B cell (primary cell): ENCODE measurements at regions not wholly inside any gene's neighbourhood (a gene's known extent, or its start where the extent isn't known, plus 50 kb on each side); places are given as distances from the start of the nearest gene placed in this dataset.

Experiments used
- ATAC-seq: fragments of 200-7000 bp; cut with Tn5 transposase; one replicate; pipeline ENCODE4 v1.10.0; 2021; ENCODE audit warnings: low read depth, mild to moderate bottlenecking, moderate number of reproducible peaks, moderate library complexity
- CTCF ChIA-PET: fragments of 350-600 bp; sonication (Branson Sonifier 250); formaldehyde crosslinking; loops from one replicate; lab custom pipeline; 2021; ENCODE audit warnings: antibody characterized with exemption, inconsistent platforms; lab: Charles Lee
- POLR2A ChIA-PET: fragments of 350-600 bp; sonication (Branson Sonifier 250); formaldehyde crosslinking; loops from one replicate; lab custom pipeline; 2021; ENCODE audit warnings: antibody characterized with exemption; lab: Charles Lee
- DNase-seq: peaks from one replicate; pipeline ENCODE4 v3.0.0; 2013
- H2AFZ ChIP-seq: 2 replicates; pipeline ENCODE4 v1.6.1; 2012; ENCODE audit warnings: mild to moderate bottlenecking, low read depth, low read length; ENCODE audit not compliant: insufficient read depth, poor library complexity, severe bottlenecking
- H3K27ac ChIP-seq, 2 donors: 1 replicate in 1 of 2; 2 replicates in 1 of 2; pipeline ENCODE4 v1.5.1; 2012 to 2013; ENCODE audit warnings: low read length in 2 of 2, mild to moderate bottlenecking in 2 of 2, moderate library complexity in 1 of 2
- H3K27me3 ChIP-seq, 4 experiments: fragments of 200-600 bp in 1 of 4; sonication (generic) in 1 of 4; replicated peaks in 1 of 4; 1 replicate in 2 of 4; 2 replicates in 2 of 4; pipeline versions ENCODE4 v1.6.1 to v1.7.0; 2013 to 2016; ENCODE audit warnings: low read length in 3 of 4, mild to moderate bottlenecking in 2 of 4, mixed read lengths in 1 of 4, moderate library complexity in 1 of 4; ENCODE audit not compliant: insufficient read depth in 4 of 4, control insufficient read depth in 3 of 4; ENCODE audit errors: control extremely low read depth in 1 of 4
- H3K36me3 ChIP-seq, 2 experiments: replicated peaks in 1 of 2; 1 replicate in 1 of 2; 2 replicates in 1 of 2; pipeline versions ENCODE4 v1.6.1 to v1.7.1; 2013; ENCODE audit warnings: low read length in 1 of 2; ENCODE audit not compliant: insufficient read depth in 2 of 2, control insufficient read depth in 1 of 2; ENCODE audit errors: control extremely low read depth in 1 of 2, extremely low read depth in 1 of 2
- H3K4me1 ChIP-seq, 2 donors: fragments of 200-600 bp in 1 of 2; sonication (generic) in 1 of 2; 1 replicate in 1 of 2; 2 replicates in 1 of 2; pipeline versions ENCODE4 v1.5.1 to v1.6.1; 2013 to 2017; ENCODE audit warnings: low read length in 2 of 2; ENCODE audit not compliant: control insufficient read depth in 2 of 2, insufficient read depth in 2 of 2
- H3K4me2 ChIP-seq: replicated peaks from 2 replicates; pipeline ENCODE3; 2012; ENCODE audit warnings: mild to moderate bottlenecking, low read depth, low read length; ENCODE audit not compliant: poor library complexity, severe bottlenecking
- H3K4me3 ChIP-seq, 5 experiments: fragments of 200-600 bp in 1 of 5; sonication (generic) in 1 of 5; 1 replicate in 3 of 5; 2 replicates in 2 of 5; pipeline versions ENCODE4 v1.5.1 to v1.7.0; 2011 to 2016; ENCODE audit warnings: low read length in 4 of 5, mild to moderate bottlenecking in 4 of 5, low read depth in 2 of 5, control low read depth in 1 of 5, moderate library complexity in 1 of 5; ENCODE audit not compliant: insufficient read depth in 1 of 5; ENCODE audit errors: control extremely low read depth in 1 of 5, extremely low read depth in 1 of 5
- H3K79me2 ChIP-seq: fragments of 200-600 bp; sonication (generic); one replicate; pipeline ENCODE4 v1.6.0; 2016; ENCODE audit warnings: low read length; ENCODE audit not compliant: control insufficient read depth, insufficient read depth
- H3K9ac ChIP-seq: fragments of 200-600 bp; sonication (generic); 2 replicates; pipeline ENCODE4 v1.6.1; 2017; ENCODE audit warnings: mild to moderate bottlenecking, low read length, moderate library complexity
- H3K9me3 ChIP-seq, 3 donors: one replicate each; pipeline versions ENCODE4 v1.6.1 to v1.7.1; 2013; ENCODE audit warnings: low read length in 2 of 3; ENCODE audit not compliant: control insufficient read depth in 2 of 3, insufficient read depth in 1 of 3; ENCODE audit errors: control extremely low read depth in 1 of 3
- H4K20me1 ChIP-seq: 2 replicates; pipeline ENCODE4 v1.6.0; 2012; ENCODE audit warnings: mild to moderate bottlenecking, low read length; ENCODE audit not compliant: insufficient read depth, control insufficient read depth, poor library complexity, severe bottlenecking
- H3K27ac Mint-ChIP-seq: one replicate; pipeline ENCODE4 v1.8.0; 2021; ENCODE audit warnings: mixed read lengths
- H3K27me3 Mint-ChIP-seq: one replicate; pipeline ENCODE4 v1.8.0; 2021; ENCODE audit warnings: mixed read lengths
- H3K4me1 Mint-ChIP-seq: one replicate; pipeline ENCODE4 v1.8.0; 2021; ENCODE audit warnings: mixed read lengths
- H3K4me3 Mint-ChIP-seq: one replicate; pipeline ENCODE4 v1.8.0; 2021; ENCODE audit warnings: mixed read lengths
- H3K9me3 Mint-ChIP-seq: one replicate; pipeline ENCODE4 v1.8.0; 2022; ENCODE audit warnings: mixed read lengths; ENCODE audit not compliant: insufficient read depth
- CTCF ChIP-seq: fragments of 200-600 bp; IDR thresholded peaks from one replicate; pipeline ENCODE4 v1.8.0; 2022; ENCODE audit warnings: antibody characterized with exemption, mild to moderate bottlenecking
- EZH2 ChIP-seq: IDR thresholded peaks from 2 replicates; pipeline ENCODE4 v1.6.1; 2012; ENCODE audit warnings: borderline replicate concordance, low read depth, mild to moderate bottlenecking, moderate library complexity, low read length; ENCODE audit not compliant: insufficient read depth, poor library complexity, severe bottlenecking
- WGBS: methylation state at CpG from one replicate; pipeline ENCODE4 v1.1.5; 2013; ENCODE audit warnings: missing lambda C conversion rate; ENCODE audit not compliant: insufficient coverage; 5-methylcytosine and 5-hydroxymethylcytosine counted together
- intact Hi-C: fragments of 100-400 bp; cut with micrococcal nuclease; formaldehyde crosslinking; loops from one replicate; pipeline ENCODE4 v1.10.0; 2022

- ATAC-seq, result no peak
- H3K27me3 ChIP-seq, result no peaks in the 10 kb centered on the region
- WGBS, result no CpG with 5 or more reads among the region's 2 CpGs
Observed at GRCh38 chr16:51868631-51869030, 678.3 kb downstream of the TOX3 start.

GRCh38 chr16:51867386-51868065, 679.4 kb downstream of the TOX3 start:
- ChIA-PET CTCF (no interaction called here), POLR2A (no interaction called here)
- H3K36me3 ChIP-seq, result no peaks in the 10 kb centered on the region
- no peaks in the 10 kb centered on the region for H4K20me1 ChIP-seq
- H3K9ac ChIP-seq, result no peak overlapping the region
- no peak overlapping the region for H3K27ac ChIP-seq
- DNase-seq, result no peak
- H3K9me3 ChIP-seq, result peaks cover 0 to 4% (median 0%) of the 10 kb centered on the region in 3 donors
- no peaks in the 10 kb centered on the region for H3K27me3 ChIP-seq
- H3K4me3 ChIP-seq, result no peak overlapping the region
- no peaks in the 10 kb centered on the region for H3K79me2 ChIP-seq
- ATAC-seq, result no peak
- TF ChIP-seq EZH2 (no peak), CTCF (no peak)
- H3K9me3 Mint-ChIP-seq, result peaks cover 2% of the 10 kb centered on the region
- H2AFZ ChIP-seq, result no peak overlapping the region
- H3K4me2 ChIP-seq, result no peak overlapping the region
- H3K4me3 Mint-ChIP-seq, result no peak overlapping the region
- no peaks in the 10 kb centered on the region for H3K4me1 ChIP-seq
- WGBS, result no CpG with 5 or more reads among the region's 8 CpGs
- H3K27me3 Mint-ChIP-seq, result no peaks in the 10 kb centered on the region
- H3K4me1 Mint-ChIP-seq, result no peaks in the 10 kb centered on the region
- H3K27ac Mint-ChIP-seq, result no peak overlapping the region
- intact Hi-C loops, result no loop called here

More at GRCh38 chr16:51868631-51869030, 678.3 kb downstream of the TOX3 start:
- no peak overlapping the region for H3K4me3 ChIP-seq
- ChIA-PET CTCF (no interaction called here), POLR2A (no interaction called here)
- no peaks in the 10 kb centered on the region for H3K36me3 ChIP-seq
- Mint-ChIP-seq H3K9me3 (peaks cover 2% of the 10 kb centered on the region), H3K27me3 (no peaks in the 10 kb centered on the region), H3K4me1 (no peaks in the 10 kb centered on the region), H3K27ac (no peak overlapping the region), H3K4me3 (no peak overlapping the region)
- DNase-seq, result no peak
- no peak for TF ChIP-seq CTCF
- no peak for TF ChIP-seq EZH2
- no peaks in the 10 kb centered on the region for H3K79me2 ChIP-seq
- H3K4me2 ChIP-seq, result no peak overlapping the region
- intact Hi-C loops, result no loop called here
- H2AFZ ChIP-seq, result no peak overlapping the region
- peaks cover 0 to 4% (median 0%) of the 10 kb centered on the region in 3 donors for H3K9me3 ChIP-seq
- H4K20me1 ChIP-seq, result no peaks in the 10 kb centered on the region
- no peak overlapping the region for H3K9ac ChIP-seq
- no peaks in the 10 kb centered on the region for H3K4me1 ChIP-seq
- H3K27ac ChIP-seq, result no peak overlapping the region
